NCI-H146 (cell line): ENCODE measurements at regions not wholly inside any gene's neighbourhood (a gene's known extent, or its start where the extent isn't known, plus 50 kb on each side); places are given as distances from the start of the nearest gene placed in this dataset.
"Not testable (repeated sequence)": the region's sequence is repeated elsewhere in the genome, so short reads cannot be mapped to it uniquely, and the experiment has no call there.

Experiments
- DNase-seq: peaks from one replicate; lab custom pipeline; 2025; lab: John Stamatoyannopoulos, UW

DNA sequence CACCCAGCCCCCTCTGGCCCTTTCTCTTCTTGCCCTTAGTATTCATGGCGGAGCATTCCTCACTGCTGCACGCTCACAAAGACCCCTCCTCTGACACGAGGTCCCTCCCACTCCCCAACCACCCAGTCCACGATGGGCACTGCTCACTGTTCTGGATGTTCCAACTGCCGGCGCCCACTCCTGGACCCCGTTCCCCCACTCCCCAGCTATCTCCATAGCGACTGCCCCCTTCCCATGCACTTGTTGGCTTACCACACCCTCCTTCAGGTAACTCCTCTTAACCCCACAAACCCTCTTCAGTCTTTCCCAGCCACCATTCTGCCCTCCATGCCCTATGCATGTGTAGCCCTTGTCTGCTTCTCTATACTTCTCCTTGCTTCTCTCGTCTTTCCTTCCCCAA lies 961.5 kb upstream of the DEFB115 start:
- not testable (repeated sequence) for DNase-seq

- not testable (repeated sequence) for DNase-seq
These were observed 959.4 kb upstream of the DEFB115 start for GRCh38 chr20:30297878-30298595.

- not testable (repeated sequence) for DNase-seq
These were observed 957.2 kb upstream of the DEFB115 start for GRCh38 chr20:30300220-30300642.

DNA sequence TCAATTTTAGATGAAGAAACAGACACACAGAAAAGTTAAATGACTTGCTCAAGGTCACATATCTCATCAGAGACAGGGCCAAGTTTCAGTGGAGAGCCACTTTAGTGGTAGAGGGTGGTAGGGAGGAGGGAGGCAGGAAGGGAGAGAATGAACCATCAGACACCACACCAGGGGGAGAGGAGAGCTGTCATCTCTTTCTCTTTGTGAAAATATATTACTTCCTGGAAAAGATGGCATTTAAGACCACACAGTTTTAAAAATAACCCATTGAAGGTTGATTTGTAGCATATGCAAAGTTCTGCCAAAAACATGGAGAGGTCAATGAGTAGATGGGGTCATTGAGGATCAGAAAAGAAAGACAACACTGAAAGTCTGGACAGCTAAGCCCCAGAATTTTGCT lies 954.7 kb upstream of the DEFB115 start:
- DNase-seq = not testable (repeated sequence)

- not testable (repeated sequence) for DNase-seq
These were observed 947.5 kb upstream of the DEFB115 start for GRCh38 chr20:30309938-30310337.

DNA sequence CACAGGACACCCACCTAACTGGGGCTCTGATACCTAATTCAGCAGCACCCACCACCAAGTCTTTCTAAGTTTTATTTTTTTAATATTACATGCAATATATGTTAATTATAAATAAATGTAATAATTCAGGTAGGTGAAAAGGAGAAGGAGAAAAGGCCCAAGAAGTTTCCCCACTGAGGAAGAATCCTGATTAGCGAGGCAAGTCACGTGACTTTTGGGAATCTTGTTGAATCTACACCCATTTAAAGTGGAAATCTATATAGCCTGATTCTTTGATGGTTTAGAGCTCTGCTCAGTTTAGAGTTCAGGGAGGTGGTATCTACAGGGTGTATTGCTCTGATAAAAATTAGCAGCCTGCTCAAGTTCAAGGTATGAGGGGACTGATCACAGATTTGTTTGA lies 947.1 kb upstream of the DEFB115 start:
- DNase-seq = not testable (repeated sequence)

GRCh38 chr20:30312220-30312619 lies 945.2 kb upstream of the DEFB115 start:
- DNase-seq = not testable (repeated sequence)

GRCh38 chr20:30313660-30314059 lies 943.8 kb upstream of the DEFB115 start:
- DNase-seq = not testable (repeated sequence)

GRCh38 chr20:30316063-30316462 lies 941.4 kb upstream of the DEFB115 start:
- DNase-seq = not testable (repeated sequence)

GRCh38 chr20:30316532-30317299 lies 940.7 kb upstream of the DEFB115 start:
- not testable (repeated sequence) for DNase-seq

- not testable (repeated sequence) for DNase-seq
These were observed 923.7 kb upstream of the DEFB115 start for GRCh38 chr20:30333744-30334143.

- not testable (repeated sequence) for DNase-seq
These were observed 919.9 kb upstream of the DEFB115 start for GRCh38 chr20:30337556-30337955.

- DNase-seq = not testable (repeated sequence)
These were observed 908.5 kb upstream of the DEFB115 start for GRCh38 chr20:30348932-30349331.

- not testable (repeated sequence) for DNase-seq
These were observed 900.5 kb upstream of the DEFB115 start for GRCh38 chr20:30356854-30357467.

GRCh38 chr20:30361756-30362155 lies 895.7 kb upstream of the DEFB115 start:
- not testable (repeated sequence) for DNase-seq

- not testable (repeated sequence) for DNase-seq
These were observed 881.1 kb upstream of the DEFB115 start for GRCh38 chr20:30376430-30376766.

DNA sequence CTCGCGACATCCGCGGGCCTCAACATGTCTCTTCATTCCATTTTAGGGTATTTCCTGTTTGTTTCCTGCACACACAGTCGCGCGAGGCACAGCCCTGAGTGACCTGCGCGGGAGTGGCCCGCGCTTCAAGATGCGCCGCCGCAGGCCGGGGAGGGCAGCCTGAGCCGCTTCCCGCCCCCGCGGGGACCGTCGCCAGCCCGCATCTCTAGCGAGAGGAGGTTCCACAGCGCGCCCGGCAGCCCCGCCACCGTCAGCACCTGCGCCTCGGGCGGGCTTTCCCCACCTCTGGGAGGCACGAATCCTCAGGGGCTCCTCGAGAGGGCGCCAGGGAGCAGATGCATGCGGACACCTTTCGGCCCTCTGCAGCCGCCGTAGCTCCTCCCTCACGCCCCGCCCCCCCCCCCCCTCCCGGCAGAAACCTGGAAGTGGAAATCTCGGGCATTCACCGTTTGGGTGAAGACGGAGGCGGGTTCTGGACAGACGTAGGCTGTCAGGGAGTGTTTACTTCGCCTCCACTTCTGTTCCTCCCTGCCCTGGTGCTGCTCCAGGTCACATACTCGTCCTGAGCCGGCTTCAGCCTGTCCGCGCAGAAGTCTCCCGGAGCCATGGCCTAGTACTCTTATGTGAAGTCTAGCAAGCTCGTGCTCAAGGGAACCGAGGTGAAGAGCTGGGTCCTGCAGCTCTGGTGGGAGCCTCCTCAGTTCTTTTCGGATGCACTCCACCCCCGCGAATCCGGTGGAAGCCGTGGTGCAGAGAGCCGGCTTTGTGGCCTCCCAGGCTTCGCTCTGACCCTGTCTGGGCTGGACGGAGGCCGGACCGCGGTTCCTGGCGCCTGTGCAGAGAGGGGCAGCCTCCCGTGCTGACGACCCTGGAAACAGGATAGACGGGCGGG lies 880.5 kb upstream of the DEFB115 start:
- peak; percentile 88 for DNase-seq

DNA sequence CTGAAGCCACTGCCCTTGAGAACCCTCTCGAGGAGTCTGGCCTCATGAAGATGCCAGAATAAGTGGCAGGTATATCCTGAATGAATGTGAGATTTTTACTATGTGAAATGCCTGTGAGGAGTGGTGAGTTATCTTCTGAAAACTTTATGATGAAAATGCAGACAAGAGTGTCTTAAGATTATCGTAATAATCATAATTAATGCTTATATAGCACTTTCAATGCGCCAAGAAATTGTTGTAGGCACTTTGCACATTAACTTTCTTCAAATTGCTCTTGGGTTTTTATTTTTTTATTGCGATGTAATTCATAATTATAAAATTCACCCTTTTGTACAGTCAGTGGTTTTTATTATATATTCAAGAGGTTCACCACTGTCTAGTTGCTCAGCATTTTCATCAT lies 879.1 kb upstream of the DEFB115 start:
- DNase-seq = not testable (repeated sequence)

- DNase-seq = not testable (repeated sequence)
These were observed 878.7 kb upstream of the DEFB115 start for GRCh38 chr20:30378721-30379120.

DNA sequence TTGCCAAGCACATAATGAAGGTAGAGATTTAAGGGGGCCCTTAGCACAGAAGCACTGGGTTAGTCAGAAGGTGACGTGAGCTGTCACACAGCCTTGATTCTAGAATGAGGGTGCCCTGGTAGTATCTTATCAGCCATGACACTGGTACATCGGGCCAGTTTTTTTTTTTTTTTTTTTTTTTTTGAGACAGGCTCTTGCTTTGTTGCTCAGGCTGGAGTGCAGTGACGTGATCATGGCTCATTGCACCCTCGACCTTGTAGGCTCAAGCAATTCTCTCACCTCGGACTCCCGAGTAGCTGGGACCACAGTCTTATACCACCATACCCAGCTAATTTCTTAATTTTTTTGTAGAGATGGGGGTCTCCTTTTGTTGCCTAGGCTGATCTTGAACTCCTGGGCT lies 872.6 kb upstream of the DEFB115 start:
- DNase-seq = not testable (repeated sequence)

DNA sequence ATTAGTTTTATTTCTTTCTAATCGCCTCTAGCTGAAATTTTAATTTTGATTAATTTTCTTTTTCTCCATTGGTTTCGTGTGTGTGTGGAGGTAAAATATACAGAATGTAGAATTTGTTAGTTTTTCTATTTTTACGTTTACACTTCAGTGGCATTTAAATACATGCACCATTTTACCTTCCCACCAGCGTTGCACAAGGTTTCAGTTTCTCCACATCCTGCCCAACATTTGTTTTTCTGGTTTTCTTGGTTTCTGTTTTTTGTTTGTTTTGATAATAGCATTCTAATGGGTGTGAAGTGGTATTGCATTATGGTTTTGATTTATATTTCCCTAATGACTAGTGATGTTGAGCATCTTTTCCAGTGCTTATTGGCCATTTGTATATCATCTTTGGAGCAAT lies 871.4 kb upstream of the DEFB115 start:
- not testable (repeated sequence) for DNase-seq

GRCh38 chr20:30387823-30388222 lies 869.6 kb upstream of the DEFB115 start:
- not testable (repeated sequence) for DNase-seq
